ENCODE measurements at regions not wholly inside any gene's neighbourhood (a gene's known extent, or its start where the extent isn't known, plus 50 kb on each side); places are given as distances from the start of the nearest gene placed in this dataset.

- POLR2A ChIA-PET = no interaction called here
- DNase-seq (ENCODE audit: extremely low spot score) = no peak
- TF ChIP-seq, protein P1, sequence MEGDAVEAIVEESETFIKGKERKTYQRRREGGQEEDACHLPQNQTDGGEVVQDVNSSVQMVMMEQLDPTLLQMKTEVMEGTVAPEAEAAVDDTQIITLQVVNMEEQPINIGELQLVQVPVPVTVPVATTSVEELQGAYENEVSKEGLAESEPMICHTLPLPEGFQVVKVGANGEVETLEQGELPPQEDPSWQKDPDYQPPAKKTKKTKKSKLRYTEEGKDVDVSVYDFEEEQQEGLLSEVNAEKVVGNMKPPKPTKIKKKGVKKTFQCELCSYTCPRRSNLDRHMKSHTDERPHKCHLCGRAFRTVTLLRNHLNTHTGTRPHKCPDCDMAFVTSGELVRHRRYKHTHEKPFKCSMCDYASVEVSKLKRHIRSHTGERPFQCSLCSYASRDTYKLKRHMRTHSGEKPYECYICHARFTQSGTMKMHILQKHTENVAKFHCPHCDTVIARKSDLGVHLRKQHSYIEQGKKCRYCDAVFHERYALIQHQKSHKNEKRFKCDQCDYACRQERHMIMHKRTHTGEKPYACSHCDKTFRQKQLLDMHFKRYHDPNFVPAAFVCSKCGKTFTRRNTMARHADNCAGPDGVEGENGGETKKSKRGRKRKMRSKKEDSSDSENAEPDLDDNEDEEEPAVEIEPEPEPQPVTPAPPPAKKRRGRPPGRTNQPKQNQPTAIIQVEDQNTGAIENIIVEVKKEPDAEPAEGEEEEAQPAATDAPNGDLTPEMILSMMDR (IDR thresholded peaks at IDR 0.05; ENCODE audit: control extremely low read depth, extremely low read depth, low read depth, missing control alignments) = no peak
- CTCF ChIA-PET = interaction anchor here (1.3 kb wide), 1 partner anchor 20 kb away, joined by 5 read pairs; no protein-coding TSS in a partner anchor
These were observed 78.6 kb upstream of the TANC2 start for GRCh38 chr17:62887437-62887836.

DNA sequence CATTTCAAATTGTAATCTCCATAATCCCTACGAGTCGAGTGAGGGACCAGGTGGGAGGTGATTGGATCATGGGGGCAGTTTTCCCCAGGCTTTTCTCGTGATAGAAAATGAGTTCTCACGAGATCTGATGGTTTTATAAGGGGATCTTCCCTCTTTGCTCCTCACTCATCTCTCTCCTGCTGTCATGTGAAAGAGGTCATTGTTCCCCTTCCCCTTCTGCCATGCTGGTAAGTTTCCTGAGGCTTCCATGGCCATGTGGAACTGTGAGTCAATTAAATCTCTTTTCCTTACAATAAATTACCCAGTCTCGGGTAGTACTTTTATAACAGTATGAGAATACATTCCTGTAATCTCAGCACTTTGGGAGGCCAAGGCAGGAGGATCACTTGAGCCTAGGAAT, 76.7 kb upstream of the MARCHF10 start:
- no peak for DNase-seq (ENCODE audit: extremely low spot score)
- TF ChIP-seq, protein P1 (IDR thresholded peaks at IDR 0.05; ENCODE audit: control extremely low read depth, extremely low read depth, low read depth, missing control alignments) = no peak
- POLR2A ChIA-PET = no interaction called here
- CTCF ChIA-PET = no interaction called here

GRCh38 chr17:62882878-62883277, 74.8 kb upstream of the MARCHF10 start:
- TF ChIP-seq, protein P1 (IDR thresholded peaks at IDR 0.05; ENCODE audit: control extremely low read depth, extremely low read depth, low read depth, missing control alignments) = no peak
- ChIA-PET POLR2A (no interaction called here), CTCF (no interaction called here)
- DNase-seq (ENCODE audit: extremely low spot score) = no peak

GRCh38 chr17:62882284-62882683, 74.2 kb upstream of the MARCHF10 start:
- no peak for DNase-seq (ENCODE audit: extremely low spot score)
- CTCF ChIA-PET = interaction anchor here (0.9 kb wide), 2 partner anchors 13 to 39 kb away, joined by 3 read pairs; no protein-coding TSS in a partner anchor
- POLR2A ChIA-PET = no interaction called here
- TF ChIP-seq, protein P1 (IDR thresholded peaks at IDR 0.05; ENCODE audit: control extremely low read depth, extremely low read depth, low read depth, missing control alignments) = no peak

- no peak for DNase-seq (ENCODE audit: extremely low spot score)
- POLR2A ChIA-PET = no interaction called here
- TF ChIP-seq, protein P1 (IDR thresholded peaks at IDR 0.05; ENCODE audit: control extremely low read depth, extremely low read depth, low read depth, missing control alignments) = no peak
- CTCF ChIA-PET = no interaction called here
These were observed 72.0 kb upstream of the MARCHF10 start for GRCh38 chr17:62880120-62880519.

GRCh38 chr17:62876673-62877405, 68.7 kb upstream of the MARCHF10 start:
- ChIA-PET CTCF (interaction anchor here (0.9 kb wide), 1 partner anchor 529 kb away, joined by 3 read pairs; no protein-coding TSS in a partner anchor), POLR2A (no interaction called here)
- TF ChIP-seq, protein P1 (IDR thresholded peaks at IDR 0.05; ENCODE audit: control extremely low read depth, extremely low read depth, low read depth, missing control alignments) = no peak
- DNase-seq (ENCODE audit: extremely low spot score) = no peak

Data from GM10248 (cell line).